Cardiac muscle cell (in vitro differentiated cells and primary cell): ENCODE measurements at regions not wholly inside any gene's neighbourhood (a gene's known extent, or its start where the extent isn't known, plus 50 kb on each side); places are given as distances from the start of the nearest gene placed in this dataset.

Experiments used
- DNase-seq, 2 donors: peaks; one replicate each; pipeline versions ENCODE4 v3.0.0 to v3.0.0-alpha.2; 2010 to 2017; ENCODE audit warnings: low read depth in 1 of 2, low spot score in 1 of 2
- H3K27ac ChIP-seq: fragments of 200-600 bp; sonication (generic); 2 replicates; pipeline ENCODE4 v1.5.1; 2016
- H3K27me3 ChIP-seq: fragments of 200-600 bp; sonication (generic); 2 replicates; pipeline ENCODE4 v1.6.0; 2016; ENCODE audit warnings: control low read depth
- H3K36me3 ChIP-seq: fragments of 200-600 bp; sonication (generic); 2 replicates; pipeline ENCODE4 v1.5.1; 2016; ENCODE audit warnings: control low read depth
- H3K4me1 ChIP-seq: fragments of 200-600 bp; sonication (generic); 2 replicates; pipeline ENCODE4 v1.8.1; 2017; ENCODE audit warnings: low read depth, mild to moderate bottlenecking, mixed run types
- H3K4me3 ChIP-seq: fragments of 200-600 bp; sonication (generic); 2 replicates; pipeline ENCODE4 v1.5.1; 2016; ENCODE audit warnings: mild to moderate bottlenecking
- H3K9me3 ChIP-seq: fragments of 200-600 bp; sonication (generic); 2 replicates; pipeline ENCODE4 v1.5.1; 2017; ENCODE audit warnings: low read depth, mild to moderate bottlenecking, control low read depth
- TF ChIP-seq, protein P1 (sequence below): IDR thresholded peaks from 2 replicates; pipeline ENCODE4 v1.5.1; 2012; ENCODE audit warnings: low read depth, mild to moderate bottlenecking, low read length

DNA sequence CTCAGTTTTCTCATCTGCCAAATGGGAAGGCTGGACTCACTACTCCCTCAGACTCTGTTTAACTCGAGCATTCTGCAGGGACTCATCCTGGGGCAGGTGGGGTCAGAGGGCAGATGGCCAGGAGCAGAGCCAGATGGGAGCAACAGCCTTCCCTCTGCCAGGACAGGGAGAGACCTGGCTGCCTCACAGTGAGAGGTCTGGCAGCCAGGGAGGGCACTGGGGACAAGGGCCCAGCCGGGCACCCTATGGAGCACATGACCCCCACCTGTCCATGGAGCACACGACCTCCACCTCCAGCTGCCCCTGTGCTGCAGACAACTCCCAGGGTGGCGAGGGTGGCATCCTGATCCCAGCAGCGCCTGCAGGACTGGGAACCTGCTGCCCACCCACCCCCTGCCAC is 67.4 kb downstream of the IGLL1 start:
- no peaks in the 10 kb centered on the region for H3K36me3 ChIP-seq
- DNase-seq = no peak
- H3K9me3 ChIP-seq = no peaks in the 10 kb centered on the region
- TF ChIP-seq, protein P1, sequence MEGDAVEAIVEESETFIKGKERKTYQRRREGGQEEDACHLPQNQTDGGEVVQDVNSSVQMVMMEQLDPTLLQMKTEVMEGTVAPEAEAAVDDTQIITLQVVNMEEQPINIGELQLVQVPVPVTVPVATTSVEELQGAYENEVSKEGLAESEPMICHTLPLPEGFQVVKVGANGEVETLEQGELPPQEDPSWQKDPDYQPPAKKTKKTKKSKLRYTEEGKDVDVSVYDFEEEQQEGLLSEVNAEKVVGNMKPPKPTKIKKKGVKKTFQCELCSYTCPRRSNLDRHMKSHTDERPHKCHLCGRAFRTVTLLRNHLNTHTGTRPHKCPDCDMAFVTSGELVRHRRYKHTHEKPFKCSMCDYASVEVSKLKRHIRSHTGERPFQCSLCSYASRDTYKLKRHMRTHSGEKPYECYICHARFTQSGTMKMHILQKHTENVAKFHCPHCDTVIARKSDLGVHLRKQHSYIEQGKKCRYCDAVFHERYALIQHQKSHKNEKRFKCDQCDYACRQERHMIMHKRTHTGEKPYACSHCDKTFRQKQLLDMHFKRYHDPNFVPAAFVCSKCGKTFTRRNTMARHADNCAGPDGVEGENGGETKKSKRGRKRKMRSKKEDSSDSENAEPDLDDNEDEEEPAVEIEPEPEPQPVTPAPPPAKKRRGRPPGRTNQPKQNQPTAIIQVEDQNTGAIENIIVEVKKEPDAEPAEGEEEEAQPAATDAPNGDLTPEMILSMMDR = no peak
- no peaks in the 10 kb centered on the region for H3K27me3 ChIP-seq
- H3K4me1 ChIP-seq = peaks cover 5% of the 10 kb centered on the region
- H3K4me3 ChIP-seq = no peak overlapping the region
- H3K27ac ChIP-seq = peak overlapping the region; percentile 25

DNA sequence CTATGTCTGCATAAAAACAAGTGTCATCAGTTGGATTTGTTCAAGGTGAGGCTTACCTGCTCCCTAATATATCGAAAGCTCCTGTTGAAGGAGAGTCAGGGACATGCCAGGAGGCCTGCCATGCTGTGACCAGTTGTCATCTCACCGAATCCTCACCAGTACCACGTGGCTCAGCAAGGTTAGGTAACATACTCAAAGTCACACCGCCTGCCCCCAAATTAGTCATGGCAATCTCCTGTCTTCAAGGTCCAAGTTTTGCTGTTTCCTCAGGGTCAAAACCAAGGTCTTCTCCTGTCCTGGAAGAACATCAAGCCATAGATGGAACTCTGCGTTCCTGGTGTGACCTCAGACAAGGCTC is 67.8 kb downstream of the IGLL1 start:
- TF ChIP-seq, protein P1 = no peak
- H3K4me1 ChIP-seq = peaks cover 5% of the 10 kb centered on the region

DNA sequence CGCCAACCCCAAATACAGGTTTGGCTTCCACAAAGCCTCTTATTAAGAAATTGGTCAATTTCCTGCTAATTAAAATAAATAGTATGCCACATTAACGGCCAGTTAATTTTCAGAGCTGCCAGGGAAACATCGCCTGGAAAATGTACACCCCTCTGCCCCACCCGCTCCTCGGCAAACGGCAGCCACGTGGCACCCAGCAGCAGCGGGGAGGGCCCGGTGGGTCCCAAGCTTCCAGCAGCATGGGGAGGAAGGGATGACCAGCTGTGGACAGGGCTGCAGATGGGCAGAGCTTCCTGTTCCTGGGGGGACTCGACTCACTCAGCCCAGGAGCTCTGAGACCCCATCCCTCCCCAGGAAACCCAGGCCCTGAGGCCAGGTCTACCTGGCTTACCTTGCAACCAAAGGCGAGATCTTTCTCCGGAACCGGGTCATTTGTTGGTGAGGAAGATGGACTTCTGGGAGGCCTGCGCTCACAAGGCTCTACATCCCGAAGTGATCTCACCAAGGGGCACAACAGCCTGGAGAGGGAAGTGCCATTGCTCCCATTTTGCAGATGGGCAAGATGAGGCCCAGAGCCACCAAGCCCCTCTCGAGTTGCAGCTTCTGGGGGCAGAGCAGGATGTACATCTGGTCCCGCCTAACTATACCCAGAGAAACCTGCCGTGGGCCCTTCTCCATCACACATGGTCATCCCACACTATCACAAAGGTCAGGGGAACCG is 68.3 kb downstream of the IGLL1 start:
- H3K36me3 ChIP-seq = no peaks in the 10 kb centered on the region
- H3K27me3 ChIP-seq = no peaks in the 10 kb centered on the region
- TF ChIP-seq, protein P1 = no peak
- no peak for DNase-seq
- H3K4me1 ChIP-seq = peaks cover 5% of the 10 kb centered on the region
- H3K9me3 ChIP-seq = no peaks in the 10 kb centered on the region
- no peak overlapping the region for H3K27ac ChIP-seq
- no peak overlapping the region for H3K4me3 ChIP-seq

More for the DNA sequence above, 67.8 kb downstream of the IGLL1 start:
- H3K36me3 ChIP-seq = no peaks in the 10 kb centered on the region
- H3K27ac ChIP-seq = no peak overlapping the region
- DNase-seq = no peak
- no peaks in the 10 kb centered on the region for H3K9me3 ChIP-seq
- H3K27me3 ChIP-seq = no peaks in the 10 kb centered on the region
- no peak overlapping the region for H3K4me3 ChIP-seq

DNA sequence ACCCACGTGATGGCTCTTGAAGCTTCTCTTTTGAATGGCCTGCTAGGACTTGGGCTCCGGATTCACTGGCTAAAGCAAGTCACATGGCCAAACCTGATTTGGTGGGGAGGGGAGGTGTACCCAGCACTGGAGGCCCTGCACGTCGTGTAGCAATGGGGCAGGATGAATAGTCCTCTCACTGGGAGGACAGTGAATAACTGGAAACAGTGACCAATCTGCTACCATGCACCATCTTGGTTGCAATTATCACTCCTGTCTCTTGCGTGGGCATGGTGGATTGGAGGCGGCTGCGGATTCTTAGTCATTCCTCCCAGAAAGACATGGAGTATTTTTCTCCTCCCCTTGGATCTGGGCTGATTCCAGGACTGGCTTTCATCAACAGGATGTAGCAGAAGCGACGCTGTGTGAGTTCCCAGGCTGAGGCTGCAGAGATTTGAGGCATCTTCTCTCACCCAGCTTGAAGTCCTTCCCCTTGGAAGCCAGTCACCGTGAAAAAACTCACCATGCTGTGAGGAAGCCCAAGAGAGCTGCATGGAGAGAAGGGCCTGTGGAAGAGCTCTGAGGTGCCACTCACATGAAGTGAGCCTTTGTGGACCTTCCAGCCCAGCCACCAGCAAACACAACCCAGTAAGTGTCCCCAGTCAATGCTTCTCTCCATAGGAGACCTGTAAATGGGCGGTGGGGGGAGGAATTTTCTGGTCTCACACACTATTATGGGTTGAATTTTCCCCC is 70.4 kb downstream of the IGLL1 start:
- no peaks in the 10 kb centered on the region for H3K36me3 ChIP-seq
- H3K27me3 ChIP-seq = no peaks in the 10 kb centered on the region
- TF ChIP-seq, protein P1 = no peak
- peak; percentile 73 to 93 for DNase-seq
- H3K9me3 ChIP-seq = no peaks in the 10 kb centered on the region
- H3K4me3 ChIP-seq = peak overlapping the region; percentile 17
- H3K4me1 ChIP-seq = peaks cover 4% of the 10 kb centered on the region
- peak overlapping the region; percentile 79 for H3K27ac ChIP-seq

DNA sequence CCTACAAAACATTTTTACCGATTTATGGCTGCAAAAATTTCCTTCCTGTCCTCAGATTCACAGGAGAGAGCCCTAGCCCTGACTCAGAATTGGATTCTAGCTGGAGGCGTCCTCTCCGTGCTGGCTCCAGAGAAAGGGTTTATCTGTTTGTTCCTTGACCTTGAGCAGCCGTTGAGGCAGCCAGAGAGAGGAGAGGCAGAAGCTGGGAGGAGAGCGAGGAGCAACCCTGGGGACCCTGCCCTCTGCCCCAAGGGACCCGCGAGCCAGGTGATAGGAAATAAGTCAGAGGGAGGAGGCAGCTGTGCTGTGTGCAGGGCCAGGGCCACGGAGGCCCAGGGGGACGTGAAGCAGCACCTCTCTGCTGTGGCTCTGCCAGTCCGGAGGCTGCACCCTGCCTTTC is 75.6 kb downstream of the IGLL1 start:
- peak overlapping the region; percentile 73 for H3K27ac ChIP-seq
- TF ChIP-seq, protein P1 = no peak
- DNase-seq = peak in 1 of 2 donors; percentile 39

More for the DNA sequence above, 75.6 kb downstream of the IGLL1 start:
- H3K9me3 ChIP-seq = no peaks in the 10 kb centered on the region
- H3K4me1 ChIP-seq = peaks cover 13% of the 10 kb centered on the region
- no peak overlapping the region for H3K4me3 ChIP-seq
- no peaks in the 10 kb centered on the region for H3K27me3 ChIP-seq
- no peaks in the 10 kb centered on the region for H3K36me3 ChIP-seq
